ENCODE measurements at regions not wholly inside any gene's neighbourhood (a gene's known extent, or its start where the extent isn't known, plus 50 kb on each side); places are given as distances from the start of the nearest gene placed in this dataset.
"Not testable (repeated sequence)": the region's sequence is repeated elsewhere in the genome, so short reads cannot be mapped to it uniquely, and the experiment has no call there.

DNA sequence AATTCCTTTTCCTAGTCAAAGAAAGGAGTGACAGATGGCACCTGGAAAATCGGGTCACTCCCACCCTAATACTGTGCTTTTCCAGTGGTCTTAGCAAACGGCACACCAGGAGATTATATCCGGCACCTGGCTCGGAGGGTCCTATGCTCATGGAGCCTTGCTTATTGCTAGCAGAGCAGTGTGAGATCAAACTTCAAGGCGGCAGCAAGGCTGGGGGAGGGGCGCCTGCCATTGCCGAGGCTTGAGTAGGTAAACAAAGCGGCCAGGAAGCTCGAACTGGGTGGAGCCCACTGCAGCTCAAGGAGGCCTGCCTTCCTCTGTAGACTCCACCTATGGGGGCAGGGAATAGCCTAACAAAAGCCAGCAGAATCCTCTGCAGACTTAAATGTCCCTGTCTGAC is 171.4 kb upstream of the AGR3 start:
- DNase-seq (ENCODE audit: low read depth), result not testable (repeated sequence)

DNA sequence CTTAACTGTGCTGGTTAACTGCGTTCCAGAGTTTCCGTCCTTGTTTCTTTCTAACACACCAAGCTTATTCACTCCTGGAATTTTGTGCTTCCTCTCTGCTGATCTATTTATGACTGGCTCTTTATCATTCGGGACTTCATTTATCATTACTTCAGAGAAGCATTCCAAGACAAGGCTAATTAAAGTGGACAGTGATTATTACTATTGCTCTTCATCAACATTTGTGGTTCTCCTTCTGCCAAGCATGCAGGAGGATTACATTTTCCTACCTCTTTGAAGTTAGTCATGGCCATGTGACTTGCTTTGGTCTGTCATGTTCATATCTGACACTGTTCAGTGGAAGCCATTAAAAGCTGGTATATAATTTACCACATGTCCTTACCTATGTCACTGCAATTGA is 172.4 kb upstream of the AGR3 start:
- no peak for DNase-seq (ENCODE audit: low read depth)

DNA sequence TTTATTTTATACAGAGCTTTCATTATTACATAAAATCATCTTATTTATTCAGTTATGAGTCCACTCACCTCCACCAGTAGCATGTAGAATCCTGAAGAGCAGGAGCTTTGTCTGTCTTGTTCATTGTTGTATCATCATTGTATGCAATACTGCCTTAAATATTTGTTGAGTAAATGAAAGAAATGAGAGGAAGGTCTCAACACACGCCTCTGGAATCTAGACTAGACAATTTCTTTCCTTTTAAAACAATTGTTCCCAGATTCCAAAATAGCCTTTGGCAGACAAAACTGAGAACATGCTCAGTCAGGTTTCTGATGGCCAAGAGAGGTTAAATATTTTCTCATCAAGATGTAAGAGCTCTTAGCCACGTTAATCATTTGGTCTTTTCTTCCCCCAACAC is 173.1 kb upstream of the AGR3 start:
- DNase-seq (ENCODE audit: low read depth), result no peak

DNA sequence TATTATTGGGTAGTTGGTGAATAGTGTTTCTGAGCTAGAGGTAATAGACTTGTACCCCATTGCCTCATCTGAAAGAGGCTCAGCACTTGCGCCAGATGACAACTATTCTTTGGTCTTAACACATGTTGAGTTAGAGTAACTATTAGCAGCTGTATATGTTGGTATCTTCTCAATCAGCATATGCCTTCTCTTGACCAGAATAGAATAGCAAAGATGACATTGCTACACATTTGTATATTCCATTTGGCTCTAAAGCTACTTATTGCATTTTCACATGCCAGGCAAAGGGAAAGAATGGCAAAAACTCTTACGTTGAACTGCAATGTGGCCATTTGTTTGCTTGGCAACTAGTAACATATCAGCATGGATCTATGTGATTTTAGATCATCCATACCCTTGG is 173.8 kb upstream of the AGR3 start:
- DNase-seq (ENCODE audit: low read depth), result no peak

DNA sequence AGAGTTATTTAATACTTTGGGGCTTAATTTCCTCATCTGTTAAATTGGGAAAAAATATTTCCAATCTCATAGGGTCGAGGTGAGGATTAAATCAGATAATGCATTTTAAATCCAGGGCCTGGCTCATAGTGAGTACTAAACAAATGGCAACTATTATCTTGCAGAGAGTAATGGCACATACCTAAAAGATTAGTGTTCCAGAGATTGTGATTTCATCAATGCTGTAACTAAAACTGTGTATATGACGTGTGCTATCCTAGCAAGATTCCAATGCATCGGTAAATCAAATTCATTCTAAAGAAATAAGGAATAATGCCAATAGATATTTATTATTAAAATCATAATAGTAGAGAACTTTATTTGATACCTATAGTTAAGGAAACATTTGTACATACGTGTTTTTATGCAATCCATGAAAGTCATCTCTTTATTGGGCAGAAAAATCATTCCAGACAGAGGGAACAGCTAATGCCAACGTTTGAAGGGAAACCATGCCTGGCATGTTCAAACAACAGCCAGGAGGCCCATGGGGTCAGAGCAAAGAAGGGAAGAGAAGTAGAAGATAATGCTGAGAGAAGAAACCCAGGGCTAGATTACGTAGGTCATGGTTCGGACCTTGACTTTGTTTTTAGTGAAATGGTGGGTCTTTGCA is 174.8 kb upstream of the AGR3 start:
- no peak for DNase-seq (ENCODE audit: low read depth)

DNA sequence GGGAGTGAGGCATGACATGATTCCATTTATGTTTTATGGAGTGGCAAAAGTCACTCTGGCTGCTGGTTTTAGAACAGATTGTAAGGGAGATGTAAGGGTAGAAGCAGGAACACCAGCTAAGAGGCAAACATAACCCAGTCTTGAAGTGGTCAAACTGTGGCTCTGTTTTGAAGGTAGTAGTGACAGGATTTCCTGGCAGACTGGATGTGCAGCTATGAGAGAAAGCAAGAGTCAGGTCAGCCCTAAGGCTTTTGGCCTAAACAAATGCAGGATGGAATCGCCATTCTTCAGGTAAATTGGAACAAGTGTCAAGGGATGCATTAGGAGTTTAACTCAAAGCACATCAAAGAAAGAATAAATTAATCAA is 175.3 kb upstream of the AGR3 start:
- DNase-seq (ENCODE audit: low read depth), result no peak

DNA sequence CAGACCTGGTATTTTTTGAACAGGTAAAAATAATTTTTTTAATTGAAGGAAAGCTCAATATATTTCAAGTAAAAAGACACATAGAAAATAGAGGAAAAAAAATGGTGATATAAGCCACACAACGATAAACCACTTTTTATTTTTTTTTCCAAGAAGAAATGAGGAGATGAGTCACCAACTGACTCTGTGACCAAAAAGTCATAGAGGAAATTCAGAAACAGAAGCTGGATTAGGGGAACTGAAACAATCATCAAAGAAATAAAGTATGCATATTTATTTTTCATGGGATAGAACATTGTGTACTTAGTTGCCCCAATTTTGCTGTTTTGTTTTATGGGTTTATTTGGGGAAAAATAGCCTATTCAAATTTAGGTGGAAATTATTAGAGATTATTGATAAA is 176.8 kb upstream of the AGR3 start:
- no peak for DNase-seq (ENCODE audit: low read depth)

DNA sequence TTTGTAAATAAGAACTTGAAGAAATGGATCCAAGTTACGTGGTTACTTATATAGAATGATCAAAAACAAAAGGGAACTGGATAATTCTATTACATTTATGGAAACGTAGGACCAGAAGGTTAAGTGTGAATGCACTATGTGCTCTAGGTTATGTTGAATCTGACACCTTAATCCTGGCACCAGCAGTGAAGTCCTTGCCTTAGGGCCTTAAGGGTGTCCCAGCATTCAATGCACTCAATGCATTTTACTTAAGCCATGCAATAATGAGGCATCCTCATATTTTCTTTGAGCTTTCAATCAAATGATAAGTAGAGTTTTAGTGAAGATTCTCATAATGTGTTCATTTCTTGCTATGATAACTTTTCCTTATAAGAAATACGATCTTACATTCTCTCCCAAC is 178.3 kb upstream of the AGR3 start:
- no peak for DNase-seq (ENCODE audit: low read depth)

DNA sequence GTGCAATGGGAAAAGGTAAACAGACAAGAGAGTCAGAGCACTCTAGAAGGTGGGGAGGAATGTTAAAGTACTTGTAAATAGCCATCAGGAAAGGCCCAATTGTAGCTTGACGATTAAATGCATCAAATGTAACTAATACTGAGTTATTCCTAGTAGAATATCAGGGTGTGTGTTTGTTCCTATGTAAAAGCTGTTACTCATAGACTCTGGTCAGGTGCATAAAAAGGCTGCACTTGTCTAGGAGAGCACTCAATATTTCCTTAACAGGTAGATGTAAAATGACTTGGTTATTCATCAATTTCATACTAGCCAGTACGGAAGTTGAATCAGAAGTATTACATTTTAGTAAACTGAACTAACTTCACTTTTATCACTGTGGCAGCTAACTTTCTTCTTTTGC is 179.7 kb upstream of the AGR3 start:
- DNase-seq (ENCODE audit: low read depth), result no peak

DNA sequence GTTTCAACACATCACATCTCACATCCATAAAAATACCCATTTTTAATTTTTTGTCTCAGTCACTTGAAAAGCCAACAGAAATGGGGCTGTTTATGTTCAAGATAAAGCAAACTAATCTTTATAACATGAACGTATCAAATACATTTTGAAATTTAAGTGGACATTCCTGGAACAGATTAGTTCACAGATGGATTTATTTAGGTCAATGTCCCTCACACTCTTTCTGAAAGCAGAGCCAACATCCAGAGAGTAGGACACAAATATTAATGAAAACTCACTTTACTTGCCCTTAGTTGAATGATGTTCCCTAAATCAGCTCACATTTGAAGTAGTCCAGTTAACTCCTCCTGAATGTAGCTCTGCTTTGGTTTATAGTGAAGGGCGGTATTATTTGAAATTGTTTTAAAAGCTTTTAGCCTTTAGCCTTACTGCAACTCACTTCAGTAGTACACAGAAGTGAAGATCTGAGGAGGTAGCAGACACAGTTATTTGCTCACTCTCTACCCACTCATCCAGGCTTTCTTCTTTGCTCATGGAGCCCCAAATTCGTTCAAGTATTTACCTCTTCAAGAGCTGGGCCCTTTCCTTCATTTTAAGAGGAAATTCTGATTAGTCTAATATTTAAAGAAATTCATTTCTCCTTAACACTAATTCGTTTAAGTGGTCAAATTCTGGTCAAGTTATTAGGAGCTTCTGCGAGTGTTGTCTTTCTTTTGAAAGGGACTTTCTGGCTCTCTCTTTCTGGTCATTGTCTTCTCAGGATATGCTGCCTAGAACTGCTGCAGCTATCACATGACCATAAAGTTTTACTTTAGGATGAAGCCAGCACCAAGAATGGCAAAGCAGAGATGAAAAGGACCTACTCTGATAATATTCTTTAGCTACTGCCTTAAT is 180.6 kb upstream of the AGR3 start:
- DNase-seq (ENCODE audit: low read depth), result no peak

DNA sequence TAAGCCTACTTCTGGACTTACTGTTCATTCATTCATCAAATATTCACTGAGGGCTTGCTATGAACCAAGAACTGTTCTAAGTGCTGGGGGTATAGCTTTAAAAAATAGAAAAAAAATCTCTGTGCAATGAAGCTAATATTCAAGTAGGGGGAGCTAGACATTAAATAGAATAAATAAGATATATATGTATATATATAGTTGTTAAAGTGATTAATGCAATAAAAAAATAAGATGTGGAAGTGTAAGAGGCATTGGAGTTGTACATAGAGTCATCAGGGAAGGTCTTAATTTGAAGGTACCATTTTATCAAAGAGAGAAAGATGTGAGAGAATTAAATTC is 181.2 kb upstream of the AGR3 start:
- no peak for DNase-seq (ENCODE audit: low read depth)

DNA sequence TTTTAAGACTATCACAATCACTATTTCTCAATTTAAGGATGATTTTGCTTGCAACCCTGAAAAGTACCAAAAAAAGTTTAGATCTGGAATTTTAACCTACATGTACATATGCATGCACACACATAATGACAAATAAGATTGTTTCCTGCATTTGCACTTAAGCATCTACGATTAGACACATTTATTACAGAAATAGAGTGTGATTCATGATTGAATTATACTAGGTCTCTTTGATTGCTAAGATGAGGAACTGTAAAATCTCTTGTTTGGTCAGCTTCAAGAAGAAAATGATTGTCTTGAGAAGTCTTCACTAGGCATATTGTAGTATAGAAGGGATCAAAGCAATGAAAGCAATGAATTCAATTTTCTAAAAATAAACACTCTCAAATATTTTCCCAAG is 185.9 kb upstream of the AGR3 start:
- DNase-seq (ENCODE audit: low read depth), result no peak

DNA sequence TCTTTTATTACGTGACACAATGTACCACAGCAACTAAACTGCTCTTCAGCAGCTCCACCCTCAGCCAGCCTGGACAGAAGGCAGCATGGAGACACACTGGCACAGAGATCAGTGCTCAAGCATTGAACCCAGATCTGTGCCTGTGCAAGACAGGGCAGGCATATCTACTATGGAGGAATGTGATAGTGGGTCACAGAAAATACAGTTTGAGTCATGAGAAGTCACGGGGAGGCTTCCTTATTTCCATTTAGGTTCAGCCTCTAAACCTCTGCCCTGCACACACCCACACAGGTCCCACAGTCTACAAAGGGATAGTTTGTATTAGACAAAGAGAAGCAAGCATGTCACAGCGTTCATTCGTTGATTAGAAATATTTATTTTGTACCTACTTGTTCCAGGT is 187.4 kb upstream of the AGR3 start:
- no peak for DNase-seq (ENCODE audit: low read depth)

DNA sequence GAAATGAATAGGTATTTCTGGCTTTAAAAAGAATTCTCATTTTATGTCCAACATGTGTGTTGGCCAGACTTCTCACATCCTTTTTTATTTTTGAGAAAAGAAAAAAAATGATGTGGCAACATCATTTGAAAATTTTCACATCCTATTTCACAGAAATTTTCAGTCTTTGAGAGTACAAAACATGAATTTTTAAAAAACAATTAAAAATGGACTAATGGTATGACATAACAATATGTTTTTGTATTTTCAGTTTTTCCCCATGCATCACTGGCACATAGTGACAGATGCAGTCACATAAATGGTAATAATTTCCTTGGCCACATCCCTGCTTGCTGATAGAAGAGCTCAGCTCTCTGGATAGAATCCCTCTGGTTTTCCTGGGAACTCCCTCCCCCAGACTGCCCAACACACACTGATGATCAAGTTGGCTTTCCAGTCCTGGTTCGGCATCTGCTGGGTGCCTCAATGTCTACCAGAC is 188.5 kb upstream of the AGR3 start:
- no peak for DNase-seq (ENCODE audit: low read depth)

DNA sequence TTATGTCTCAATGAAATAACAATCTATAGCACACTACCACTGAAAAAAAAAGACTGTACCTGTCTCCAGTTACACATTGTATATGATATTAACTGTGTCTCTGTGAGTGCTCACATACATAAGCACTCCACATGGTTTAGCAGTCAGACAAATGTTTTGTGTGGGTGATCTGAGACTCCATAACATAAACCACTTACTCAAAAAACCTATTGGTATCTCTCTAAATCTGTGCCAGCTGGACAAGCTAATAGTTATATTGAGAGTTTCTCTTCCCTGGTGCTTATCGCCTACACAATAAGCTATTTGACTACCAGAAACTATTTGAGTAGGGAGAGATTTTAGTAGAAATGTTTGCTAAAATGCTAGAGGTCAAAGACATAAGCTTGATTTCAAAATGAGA is 190.1 kb upstream of the AGR3 start:
- DNase-seq (ENCODE audit: low read depth), result no peak

DNA sequence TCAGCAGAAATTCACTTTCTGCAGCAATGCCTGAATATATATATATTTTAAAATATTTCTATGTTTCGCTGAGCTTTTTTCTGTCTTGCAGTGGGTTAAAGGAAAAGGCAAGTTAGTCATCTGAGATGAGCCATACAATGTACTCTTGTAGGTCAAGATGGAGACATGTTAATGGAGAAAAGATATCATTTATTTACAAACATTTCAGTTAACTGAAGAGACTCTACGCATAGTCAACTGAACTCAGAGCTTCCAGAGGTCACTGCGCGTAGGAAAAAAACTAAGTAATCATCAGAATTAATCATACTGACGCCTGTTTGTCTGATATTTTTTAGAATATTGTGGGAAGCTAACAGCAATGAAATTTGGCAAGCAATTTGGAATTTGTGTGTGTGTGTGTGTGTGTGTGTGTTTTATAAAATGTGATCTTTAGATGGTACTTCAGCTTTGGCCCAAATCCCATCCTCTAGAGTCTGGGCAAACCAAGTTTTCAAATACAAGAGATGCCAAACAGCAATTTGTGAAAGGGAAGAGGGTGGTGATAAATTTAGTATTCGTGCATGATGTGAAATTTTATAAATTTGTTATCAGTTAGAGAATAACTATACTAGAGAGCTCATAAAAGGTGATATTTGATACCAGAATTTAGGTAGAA is 193.9 kb upstream of the AGR3 start:
- no peak for DNase-seq (ENCODE audit: low read depth)

DNA sequence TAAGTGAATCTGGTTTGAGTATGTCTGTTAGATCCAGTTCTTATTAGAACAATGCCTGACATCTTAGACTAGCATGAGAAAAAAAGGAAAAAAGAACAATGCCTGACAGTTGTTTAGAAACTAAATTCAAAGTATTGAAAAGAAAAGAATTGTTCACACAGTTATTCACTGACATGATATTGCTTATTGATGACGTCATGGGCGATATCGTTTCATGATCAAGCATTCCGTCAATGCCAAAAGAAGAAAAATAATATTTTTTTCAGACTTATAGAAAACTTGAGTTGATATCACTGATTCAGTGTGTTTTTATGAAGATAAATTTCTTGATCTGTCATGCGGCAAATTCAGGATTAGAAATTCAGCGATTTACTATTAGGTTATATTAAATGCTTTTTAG is 196.5 kb upstream of the AGR3 start:
- no peak for DNase-seq (ENCODE audit: low read depth)

DNA sequence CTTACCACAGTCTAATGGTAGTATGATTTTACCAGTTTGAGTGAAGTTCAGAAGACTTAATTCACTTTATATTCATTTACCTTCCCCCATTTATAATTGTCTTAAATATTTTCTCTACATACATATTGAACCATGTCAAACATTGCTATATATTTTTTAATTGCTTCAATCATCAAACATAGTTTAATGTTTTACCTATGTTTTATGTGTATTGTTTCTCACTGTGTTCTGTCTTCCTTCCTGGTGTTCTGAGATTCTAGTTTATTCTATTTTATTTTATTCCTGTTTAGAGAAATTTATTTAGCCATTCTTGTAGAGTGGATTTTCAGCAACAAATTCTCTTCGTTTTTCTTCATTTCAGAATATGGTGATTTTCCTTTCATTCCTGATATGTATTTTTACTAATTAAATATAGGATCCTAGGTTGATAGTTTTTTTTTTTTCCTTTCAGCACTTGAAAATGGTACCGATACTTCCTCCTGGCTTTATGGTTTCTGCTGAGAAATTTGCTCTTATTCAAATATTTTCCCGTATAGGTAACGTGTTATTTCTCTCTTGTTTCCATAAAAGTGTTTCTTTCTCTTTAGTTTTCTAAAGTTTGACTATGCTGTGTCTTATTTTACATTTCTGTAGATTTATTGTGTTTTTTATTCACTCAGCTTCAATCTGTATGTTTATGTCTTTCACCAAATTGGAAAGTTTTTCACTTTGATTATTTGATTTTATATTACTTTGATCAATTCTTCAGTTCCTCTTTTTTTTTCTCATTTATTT is 201.8 kb upstream of the AGR3 start:
- DNase-seq (ENCODE audit: low read depth), result no peak

DNA sequence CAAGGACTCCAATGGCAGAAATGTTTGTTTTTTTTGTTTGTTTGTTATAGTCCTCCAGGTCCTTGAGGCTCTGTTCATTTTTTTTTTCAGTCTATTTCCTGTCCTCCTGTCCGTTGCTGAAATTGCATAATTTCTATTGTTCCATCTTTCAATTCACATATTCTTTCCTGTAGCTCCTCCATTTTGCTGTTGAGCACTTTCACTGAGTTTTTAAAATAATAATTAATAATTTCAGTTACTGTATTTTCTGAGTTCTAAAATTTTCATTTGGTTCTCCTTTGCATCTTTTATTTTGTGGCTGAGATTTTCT is 202.3 kb upstream of the AGR3 start:
- no peak for DNase-seq (ENCODE audit: low read depth)

DNA sequence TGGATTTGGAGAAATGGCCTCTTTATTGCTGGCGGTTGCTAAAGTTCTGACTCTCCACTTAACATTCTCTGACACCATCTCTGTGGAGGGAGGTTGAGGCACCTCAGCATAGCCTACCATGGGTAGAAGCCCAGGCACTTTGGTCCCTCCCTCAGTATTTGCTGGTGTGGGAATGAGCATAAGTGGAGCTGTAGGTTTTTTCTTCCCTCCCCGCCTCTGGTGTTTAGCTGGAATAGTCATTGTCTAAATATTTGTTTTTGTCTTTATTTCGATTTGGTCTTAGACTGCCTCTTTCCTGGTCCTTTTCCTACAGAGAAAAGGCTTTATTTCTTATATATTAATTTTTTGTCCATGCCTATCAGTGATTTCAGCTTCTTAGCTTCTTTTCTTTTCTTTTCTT is 203.4 kb upstream of the AGR3 start:
- DNase-seq (ENCODE audit: low read depth), result no peak

DNA sequence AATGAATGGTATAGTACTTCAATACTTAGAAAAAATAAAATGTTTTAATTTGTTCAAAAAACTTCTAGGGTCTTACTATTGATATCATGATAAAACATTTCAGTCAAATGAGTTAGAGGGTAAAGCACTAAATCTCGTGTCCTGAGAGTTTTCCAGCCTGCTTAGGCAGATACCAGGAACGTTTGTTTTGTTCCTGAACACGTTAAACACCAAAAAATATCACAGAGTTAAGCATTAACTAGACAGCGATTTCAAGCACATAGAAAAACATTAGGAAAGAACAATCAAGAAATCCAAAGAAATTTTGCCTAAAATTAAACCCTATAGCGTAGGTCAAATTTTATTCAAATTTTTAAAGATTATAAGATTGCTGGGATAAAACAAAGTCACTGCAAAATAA is 204.6 kb upstream of the AGR3 start:
- DNase-seq (ENCODE audit: low read depth), result no peak

DNA sequence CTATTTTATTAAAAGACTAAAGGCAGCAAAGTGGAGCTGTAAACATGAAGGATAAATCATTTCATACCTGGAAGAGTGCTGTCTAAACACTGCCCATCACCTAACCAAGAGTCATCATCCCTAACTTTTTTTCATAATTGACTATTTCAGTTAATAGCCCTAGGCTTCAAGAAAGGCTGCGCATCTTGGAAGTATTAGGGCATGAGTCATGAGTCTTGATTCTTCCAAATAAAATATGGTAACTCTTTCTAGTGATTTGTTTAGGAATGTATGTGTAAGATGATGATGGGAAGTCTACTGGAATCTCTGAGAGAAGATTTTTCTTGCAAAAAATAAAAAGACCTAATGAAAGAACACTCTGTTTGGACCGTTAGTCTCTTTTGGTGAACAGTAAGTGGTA is 207.7 kb upstream of the AHR start:
- no peak for DNase-seq (ENCODE audit: low read depth)

DNA sequence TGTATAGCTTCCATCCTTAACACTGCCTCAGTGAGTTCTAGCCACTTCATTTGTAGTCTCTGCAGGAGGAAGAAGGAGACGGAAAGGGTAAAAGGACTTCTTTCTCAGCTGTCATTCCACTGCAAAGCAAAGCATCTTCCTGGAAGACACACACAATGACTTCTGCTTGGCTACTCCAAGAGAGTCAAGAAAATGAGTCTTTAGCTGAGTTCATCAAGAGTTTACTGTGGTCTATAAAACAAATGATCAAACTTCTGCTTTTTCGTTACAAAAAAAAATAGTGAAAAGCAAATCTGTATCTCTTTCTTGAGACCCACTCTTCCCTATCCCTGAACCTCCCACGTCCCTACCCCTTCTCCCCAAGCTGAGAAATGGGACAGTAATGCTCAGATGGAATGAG is 205.0 kb upstream of the AHR start:
- DNase-seq (ENCODE audit: low read depth), result no peak

Data from stimulated activated CD8-positive, alpha-beta memory T cell treated with anti-CD3 and anti-CD28 coated beads, Interleukin-12 subunit alpha, Interleukin-12 subunit beta, amount 100 ng/mL, for 1 hour (primary cell).